ENCODE measurements at regions not wholly inside any gene's neighbourhood (a gene's known extent, or its start where the extent isn't known, plus 50 kb on each side); places are given as distances from the start of the nearest gene placed in this dataset.

DNA sequence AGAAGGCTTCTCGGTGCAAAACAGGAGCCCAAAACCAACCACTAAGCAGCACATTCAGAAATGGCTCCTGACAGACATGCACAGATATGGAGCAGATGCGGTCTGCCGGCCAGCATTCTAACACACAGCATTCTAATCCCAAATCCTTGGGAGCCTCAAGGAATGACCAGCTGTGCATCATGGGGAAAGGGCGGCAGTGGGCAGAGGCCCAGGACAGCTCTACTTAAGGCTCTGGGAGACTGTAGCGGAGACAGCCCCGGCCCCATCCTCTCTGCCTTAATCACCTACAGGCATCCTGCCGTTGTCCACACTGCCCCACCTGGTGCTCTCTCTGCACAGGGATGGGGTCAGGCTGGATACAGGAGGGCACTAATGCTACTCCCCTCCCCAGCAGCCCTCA is 1016.0 kb downstream of the UQCRFS1 start:
- TF ChIP-seq TCF12 (IDR thresholded peaks at IDR 0.05; ENCODE audit: low read depth) (no peak), EP300 (IDR thresholded peaks at IDR 0.05; ENCODE audit: borderline replicate concordance) (no peak), YY1 (IDR thresholded peaks at IDR 0.05; ENCODE audit: low read depth) (no peak), CREB1 (IDR thresholded peaks at IDR 0.05; ENCODE audit: low read depth) (no peak), FOXM1 (IDR thresholded peaks at IDR 0.05; ENCODE audit: borderline replicate concordance, low read depth) (no peak), CEBPB (IDR thresholded peaks at IDR 0.05) (no peak), EGR1 (IDR thresholded peaks at IDR 0.05) (no peak), RAD21 (IDR thresholded peaks at IDR 0.05; ENCODE audit: low read depth) (no peak), NFIC (IDR thresholded peaks at IDR 0.05) (no peak), TEAD4 (IDR thresholded peaks at IDR 0.05) (no peak), TAF1 (IDR thresholded peaks at IDR 0.05; ENCODE audit: low read depth) (no peak), ZBTB7A (IDR thresholded peaks at IDR 0.05; ENCODE audit: low read depth) (no peak)
- TF ChIP-seq, protein P1, sequence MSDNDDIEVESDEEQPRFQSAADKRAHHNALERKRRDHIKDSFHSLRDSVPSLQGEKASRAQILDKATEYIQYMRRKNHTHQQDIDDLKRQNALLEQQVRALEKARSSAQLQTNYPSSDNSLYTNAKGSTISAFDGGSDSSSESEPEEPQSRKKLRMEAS (IDR thresholded peaks at IDR 0.05): no peak
- TF ChIP-seq, protein P2, sequence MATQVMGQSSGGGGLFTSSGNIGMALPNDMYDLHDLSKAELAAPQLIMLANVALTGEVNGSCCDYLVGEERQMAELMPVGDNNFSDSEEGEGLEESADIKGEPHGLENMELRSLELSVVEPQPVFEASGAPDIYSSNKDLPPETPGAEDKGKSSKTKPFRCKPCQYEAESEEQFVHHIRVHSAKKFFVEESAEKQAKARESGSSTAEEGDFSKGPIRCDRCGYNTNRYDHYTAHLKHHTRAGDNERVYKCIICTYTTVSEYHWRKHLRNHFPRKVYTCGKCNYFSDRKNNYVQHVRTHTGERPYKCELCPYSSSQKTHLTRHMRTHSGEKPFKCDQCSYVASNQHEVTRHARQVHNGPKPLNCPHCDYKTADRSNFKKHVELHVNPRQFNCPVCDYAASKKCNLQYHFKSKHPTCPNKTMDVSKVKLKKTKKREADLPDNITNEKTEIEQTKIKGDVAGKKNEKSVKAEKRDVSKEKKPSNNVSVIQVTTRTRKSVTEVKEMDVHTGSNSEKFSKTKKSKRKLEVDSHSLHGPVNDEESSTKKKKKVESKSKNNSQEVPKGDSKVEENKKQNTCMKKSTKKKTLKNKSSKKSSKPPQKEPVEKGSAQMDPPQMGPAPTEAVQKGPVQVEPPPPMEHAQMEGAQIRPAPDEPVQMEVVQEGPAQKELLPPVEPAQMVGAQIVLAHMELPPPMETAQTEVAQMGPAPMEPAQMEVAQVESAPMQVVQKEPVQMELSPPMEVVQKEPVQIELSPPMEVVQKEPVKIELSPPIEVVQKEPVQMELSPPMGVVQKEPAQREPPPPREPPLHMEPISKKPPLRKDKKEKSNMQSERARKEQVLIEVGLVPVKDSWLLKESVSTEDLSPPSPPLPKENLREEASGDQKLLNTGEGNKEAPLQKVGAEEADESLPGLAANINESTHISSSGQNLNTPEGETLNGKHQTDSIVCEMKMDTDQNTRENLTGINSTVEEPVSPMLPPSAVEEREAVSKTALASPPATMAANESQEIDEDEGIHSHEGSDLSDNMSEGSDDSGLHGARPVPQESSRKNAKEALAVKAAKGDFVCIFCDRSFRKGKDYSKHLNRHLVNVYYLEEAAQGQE (IDR thresholded peaks at IDR 0.05; ENCODE audit: low read depth): no peak
- TF ChIP-seq, protein P3, sequence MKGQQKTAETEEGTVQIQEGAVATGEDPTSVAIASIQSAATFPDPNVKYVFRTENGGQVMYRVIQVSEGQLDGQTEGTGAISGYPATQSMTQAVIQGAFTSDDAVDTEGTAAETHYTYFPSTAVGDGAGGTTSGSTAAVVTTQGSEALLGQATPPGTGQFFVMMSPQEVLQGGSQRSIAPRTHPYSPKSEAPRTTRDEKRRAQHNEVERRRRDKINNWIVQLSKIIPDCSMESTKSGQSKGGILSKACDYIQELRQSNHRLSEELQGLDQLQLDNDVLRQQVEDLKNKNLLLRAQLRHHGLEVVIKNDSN (IDR thresholded peaks at IDR 0.05): no peak

DNA sequence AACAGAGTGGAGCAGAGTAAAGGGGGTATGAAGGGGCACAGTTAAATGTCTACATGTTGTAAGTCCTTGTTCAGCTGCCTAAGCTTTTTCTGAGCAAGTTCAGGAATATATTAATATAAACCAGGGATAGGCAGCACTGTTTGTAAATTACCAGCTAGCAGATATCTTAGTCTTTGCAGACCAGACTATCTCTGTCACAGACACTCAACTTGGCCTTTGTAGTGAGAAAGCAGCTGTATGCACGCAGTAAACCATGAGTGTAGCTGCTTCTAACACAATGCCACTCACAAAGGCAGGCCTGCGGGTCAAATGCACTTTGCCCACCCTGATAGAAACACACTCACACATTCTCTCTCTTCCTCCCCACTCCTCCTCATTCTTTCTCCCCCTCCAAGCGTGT is 1016.9 kb downstream of the UQCRFS1 start:
- TF ChIP-seq, protein P3 (IDR thresholded peaks at IDR 0.05): no peak
- no peak for TF ChIP-seq NFIC (IDR thresholded peaks at IDR 0.05)
- TF ChIP-seq RAD21 (IDR thresholded peaks at IDR 0.05; ENCODE audit: low read depth): no peak
- TF ChIP-seq TEAD4 (IDR thresholded peaks at IDR 0.05): no peak
- no peak for TF ChIP-seq YY1 (IDR thresholded peaks at IDR 0.05; ENCODE audit: low read depth)
- no peak for TF ChIP-seq EP300 (IDR thresholded peaks at IDR 0.05; ENCODE audit: borderline replicate concordance)
- TF ChIP-seq TCF12 (IDR thresholded peaks at IDR 0.05; ENCODE audit: low read depth): no peak

DNA sequence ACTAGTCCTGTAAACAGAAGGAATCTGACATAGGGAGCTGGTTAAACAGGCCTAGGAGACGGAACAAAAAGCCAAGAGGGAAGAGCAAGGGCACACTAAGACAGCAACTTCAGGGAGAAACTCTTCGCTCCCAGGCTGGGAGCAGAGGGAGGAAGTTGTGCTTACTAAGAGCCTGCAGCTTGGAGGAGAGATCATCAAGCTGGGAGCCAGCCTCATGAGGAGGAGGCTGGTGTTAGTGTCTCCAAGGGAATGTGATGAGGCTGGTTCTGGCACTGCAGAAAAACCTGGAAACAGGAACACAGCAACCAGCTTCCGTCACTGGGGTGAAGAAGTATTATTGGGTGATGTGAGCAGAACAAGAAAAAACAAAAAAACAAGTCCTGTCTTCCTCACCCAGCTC is 1027.3 kb downstream of the UQCRFS1 start:
- TF ChIP-seq, protein P2 (IDR thresholded peaks at IDR 0.05; ENCODE audit: low read depth): no peak
- TF ChIP-seq EGR1 (IDR thresholded peaks at IDR 0.05) (no peak), TEAD4 (IDR thresholded peaks at IDR 0.05) (no peak), TAF1 (IDR thresholded peaks at IDR 0.05; ENCODE audit: low read depth) (no peak), FOXM1 (IDR thresholded peaks at IDR 0.05; ENCODE audit: borderline replicate concordance, low read depth) (no peak), YY1 (IDR thresholded peaks at IDR 0.05; ENCODE audit: low read depth) (no peak), CREB1 (IDR thresholded peaks at IDR 0.05; ENCODE audit: low read depth) (no peak), ZBTB7A (IDR thresholded peaks at IDR 0.05; ENCODE audit: low read depth) (no peak)
- TF ChIP-seq, protein P3 (IDR thresholded peaks at IDR 0.05): no peak

DNA sequence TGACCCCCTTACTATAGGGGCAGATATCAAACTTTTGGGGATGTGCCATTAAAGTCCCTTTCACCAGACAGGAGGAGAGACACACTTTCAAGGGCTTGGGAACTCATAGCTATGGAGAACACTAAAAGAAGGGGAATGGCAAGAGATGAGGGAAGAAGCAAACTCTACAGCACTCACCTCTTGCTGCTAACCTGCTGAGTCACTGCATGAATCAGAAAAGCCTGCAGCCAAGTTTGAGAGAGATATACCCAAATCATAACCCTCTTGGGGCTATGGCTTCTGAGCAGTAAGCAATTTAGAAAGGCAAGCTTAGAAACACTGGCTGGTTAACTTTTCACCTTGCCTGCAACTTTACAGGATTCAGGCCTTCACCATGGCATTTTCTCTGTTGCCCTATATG is 1028.0 kb downstream of the UQCRFS1 start:
- TF ChIP-seq EP300 (IDR thresholded peaks at IDR 0.05; ENCODE audit: borderline replicate concordance): no peak
- TF ChIP-seq RAD21 (IDR thresholded peaks at IDR 0.05; ENCODE audit: low read depth): no peak
- TF ChIP-seq CEBPB (IDR thresholded peaks at IDR 0.05): no peak
- TF ChIP-seq TAF1 (IDR thresholded peaks at IDR 0.05; ENCODE audit: low read depth): no peak
- no peak for TF ChIP-seq EGR1 (IDR thresholded peaks at IDR 0.05)
- no peak for TF ChIP-seq NFIC (IDR thresholded peaks at IDR 0.05)
- TF ChIP-seq, protein P3 (IDR thresholded peaks at IDR 0.05): no peak
- TF ChIP-seq YY1 (IDR thresholded peaks at IDR 0.05; ENCODE audit: low read depth): no peak
- no peak for TF ChIP-seq ZBTB7A (IDR thresholded peaks at IDR 0.05; ENCODE audit: low read depth)
- no peak for TF ChIP-seq TEAD4 (IDR thresholded peaks at IDR 0.05)
- no peak for TF ChIP-seq CREB1 (IDR thresholded peaks at IDR 0.05; ENCODE audit: low read depth)
- TF ChIP-seq, protein P1 (IDR thresholded peaks at IDR 0.05): no peak
- TF ChIP-seq, protein P2 (IDR thresholded peaks at IDR 0.05; ENCODE audit: low read depth): no peak

All from Ishikawa (cell line).